ENCODE measurements at regions not wholly inside any gene's neighbourhood (a gene's known extent, or its start where the extent isn't known, plus 50 kb on each side); places are given as distances from the start of the nearest gene placed in this dataset.

DNA sequence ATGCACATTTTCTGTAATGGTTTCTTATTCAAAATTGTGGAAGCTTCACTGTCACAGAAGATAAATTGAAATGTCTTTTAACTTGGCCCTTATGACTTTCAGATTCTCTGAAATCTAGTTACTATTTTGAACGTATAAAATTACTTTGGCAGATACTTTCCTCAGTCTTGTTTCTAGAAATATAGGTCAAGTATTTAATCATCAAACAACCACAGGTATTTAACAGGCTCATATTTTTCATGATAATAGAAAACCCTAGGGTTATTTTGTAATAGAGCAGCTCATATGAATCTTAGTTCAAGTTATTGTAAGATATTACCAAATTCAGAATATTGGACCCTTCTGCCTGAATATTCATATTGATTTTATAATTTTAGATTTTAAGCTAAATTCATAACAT is 236.0 kb upstream of the CDH18 start:
- DNase-seq (ENCODE audit: extremely low spot score): no peak
- CTCF ChIA-PET: no interaction called here
- TF ChIP-seq SUZ12 (IDR thresholded peaks at IDR 0.05) (no peak), L3MBTL2 (conservative IDR thresholded peaks at IDR 0.05) (no peak), ELF4 (IDR thresholded peaks at IDR 0.05) (no peak), HDGF (IDR thresholded peaks at IDR 0.05; ENCODE audit: borderline replicate concordance) (no peak), FOXA1 (IDR thresholded peaks at IDR 0.05) (no peak), FOXM1 (IDR thresholded peaks at IDR 0.05; ENCODE audit: borderline replicate concordance) (no peak), TARDBP (IDR thresholded peaks at IDR 0.05) (no peak), CTBP1 (IDR thresholded peaks at IDR 0.05; ENCODE audit: borderline replicate concordance) (no peak), ZNF384 (IDR thresholded peaks at IDR 0.05) (no peak), SP1 (IDR thresholded peaks at IDR 0.05) (no peak), PKNOX1 (IDR thresholded peaks at IDR 0.05) (no peak), FOXK2 (IDR thresholded peaks at IDR 0.05) (no peak), LEF1 (IDR thresholded peaks at IDR 0.05; ENCODE audit: borderline replicate concordance) (no peak), ARNT (IDR thresholded peaks at IDR 0.05) (no peak), BHLHE40 (IDR thresholded peaks at IDR 0.05; ENCODE audit: borderline replicate concordance) (no peak)
- POLR2A ChIA-PET: no interaction called here

DNA sequence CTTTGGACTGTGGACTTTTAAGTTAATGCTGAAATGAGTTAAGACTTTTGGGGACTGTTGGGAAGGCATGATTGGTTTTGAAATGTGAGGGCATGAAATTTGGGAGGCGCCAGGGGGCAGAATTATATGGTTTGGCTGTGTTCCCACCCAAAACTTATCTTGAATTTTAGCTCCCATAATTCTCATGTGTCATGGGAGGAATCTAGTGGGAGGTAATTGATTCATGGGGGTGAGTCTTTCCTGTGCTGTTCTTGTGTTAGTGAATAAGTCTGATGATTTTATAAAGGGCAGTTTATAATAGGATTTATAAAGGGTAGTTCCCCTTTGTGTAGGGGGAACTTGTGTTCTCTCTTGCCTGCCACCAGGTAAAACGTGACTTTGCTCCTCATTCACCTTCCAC is 235.5 kb upstream of the CDH18 start:
- POLR2A ChIA-PET: no interaction called here
- TF ChIP-seq BHLHE40 (IDR thresholded peaks at IDR 0.05; ENCODE audit: borderline replicate concordance): no peak
- TF ChIP-seq FOXM1 (IDR thresholded peaks at IDR 0.05; ENCODE audit: borderline replicate concordance): no peak
- no peak for TF ChIP-seq HDGF (IDR thresholded peaks at IDR 0.05; ENCODE audit: borderline replicate concordance)
- no peak for TF ChIP-seq TARDBP (IDR thresholded peaks at IDR 0.05)
- no peak for TF ChIP-seq LEF1 (IDR thresholded peaks at IDR 0.05; ENCODE audit: borderline replicate concordance)
- no peak for TF ChIP-seq PKNOX1 (IDR thresholded peaks at IDR 0.05)
- TF ChIP-seq ELF4 (IDR thresholded peaks at IDR 0.05): no peak
- TF ChIP-seq NFRKB (IDR thresholded peaks at IDR 0.05): no peak
- TF ChIP-seq SUZ12 (IDR thresholded peaks at IDR 0.05): no peak
- TF ChIP-seq ZNF384 (IDR thresholded peaks at IDR 0.05): no peak
- DNase-seq (ENCODE audit: extremely low spot score): no peak
- CTCF ChIA-PET: no interaction called here

- DNase-seq (ENCODE audit: extremely low spot score): no peak
- CTCF ChIA-PET: no interaction called here
- POLR2A ChIA-PET: no interaction called here
- TF ChIP-seq SUZ12 (IDR thresholded peaks at IDR 0.05): no peak
- no peak for TF ChIP-seq SP1 (IDR thresholded peaks at IDR 0.05)
- TF ChIP-seq ZNF384 (IDR thresholded peaks at IDR 0.05): no peak
- no peak for TF ChIP-seq LEF1 (IDR thresholded peaks at IDR 0.05; ENCODE audit: borderline replicate concordance)
- no peak for TF ChIP-seq BHLHE40 (IDR thresholded peaks at IDR 0.05; ENCODE audit: borderline replicate concordance)
- TF ChIP-seq TARDBP (IDR thresholded peaks at IDR 0.05): no peak
- no peak for TF ChIP-seq L3MBTL2 (conservative IDR thresholded peaks at IDR 0.05)
- no peak for TF ChIP-seq FOXM1 (IDR thresholded peaks at IDR 0.05; ENCODE audit: borderline replicate concordance)
- no peak for TF ChIP-seq CTBP1 (IDR thresholded peaks at IDR 0.05; ENCODE audit: borderline replicate concordance)
- TF ChIP-seq HDGF (IDR thresholded peaks at IDR 0.05; ENCODE audit: borderline replicate concordance): no peak
- TF ChIP-seq FOXA1 (IDR thresholded peaks at IDR 0.05): no peak
- no peak for TF ChIP-seq ELF4 (IDR thresholded peaks at IDR 0.05)
- no peak for TF ChIP-seq ARNT (IDR thresholded peaks at IDR 0.05)
- no peak for TF ChIP-seq NFRKB (IDR thresholded peaks at IDR 0.05)
Measured at GRCh38 chr5:20215257-20215656, 227.3 kb upstream of the CDH18 start.

DNA sequence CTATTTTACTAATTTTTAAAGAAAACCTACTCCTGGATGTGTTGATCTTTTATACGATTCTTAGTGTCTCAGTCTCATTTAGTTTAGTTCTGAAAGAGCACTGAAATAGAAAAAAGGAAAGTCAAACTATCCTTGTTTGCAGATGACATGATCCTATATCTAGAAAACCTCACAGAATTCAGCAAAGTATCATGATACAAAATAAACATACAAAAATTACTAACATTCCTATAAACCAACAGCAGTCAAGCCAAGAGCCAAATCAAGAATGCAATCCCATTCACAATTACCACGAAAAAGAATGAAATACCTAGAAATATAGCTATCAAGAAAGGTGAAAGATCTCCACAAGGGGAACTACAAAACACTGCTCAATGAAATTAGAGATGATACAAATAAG is 225.8 kb upstream of the CDH18 start:
- POLR2A ChIA-PET: no interaction called here
- no peak for DNase-seq (ENCODE audit: extremely low spot score)
- CTCF ChIA-PET: no interaction called here
- TF ChIP-seq BHLHE40 (IDR thresholded peaks at IDR 0.05; ENCODE audit: borderline replicate concordance) (no peak), SUZ12 (IDR thresholded peaks at IDR 0.05) (no peak), FOXM1 (IDR thresholded peaks at IDR 0.05; ENCODE audit: borderline replicate concordance) (no peak), ARNT (IDR thresholded peaks at IDR 0.05) (no peak), L3MBTL2 (conservative IDR thresholded peaks at IDR 0.05) (no peak), LEF1 (IDR thresholded peaks at IDR 0.05; ENCODE audit: borderline replicate concordance) (no peak), TARDBP (IDR thresholded peaks at IDR 0.05) (no peak), SP1 (IDR thresholded peaks at IDR 0.05) (no peak), PKNOX1 (IDR thresholded peaks at IDR 0.05) (no peak), CTBP1 (IDR thresholded peaks at IDR 0.05; ENCODE audit: borderline replicate concordance) (no peak), ZNF384 (IDR thresholded peaks at IDR 0.05) (no peak), ELF4 (IDR thresholded peaks at IDR 0.05) (no peak), FOXA1 (IDR thresholded peaks at IDR 0.05) (no peak), HDGF (IDR thresholded peaks at IDR 0.05; ENCODE audit: borderline replicate concordance) (no peak), NFRKB (IDR thresholded peaks at IDR 0.05) (no peak), FOXK2 (IDR thresholded peaks at IDR 0.05) (no peak)

- TF ChIP-seq CTBP1 (IDR thresholded peaks at IDR 0.05; ENCODE audit: borderline replicate concordance): no peak
- TF ChIP-seq ARNT (IDR thresholded peaks at IDR 0.05): no peak
- CTCF ChIA-PET: no interaction called here
- POLR2A ChIA-PET: no interaction called here
- DNase-seq (ENCODE audit: extremely low spot score): no peak
Measured at GRCh38 chr5:20212701-20213100, 224.7 kb upstream of the CDH18 start.

- ChIA-PET POLR2A (no interaction called here), CTCF (no interaction called here)
- no peak for DNase-seq (ENCODE audit: extremely low spot score)
- no peak for TF ChIP-seq SUZ12 (IDR thresholded peaks at IDR 0.05)
- TF ChIP-seq ARNT (IDR thresholded peaks at IDR 0.05): no peak
- no peak for TF ChIP-seq L3MBTL2 (conservative IDR thresholded peaks at IDR 0.05)
- TF ChIP-seq TARDBP (IDR thresholded peaks at IDR 0.05): no peak
- TF ChIP-seq FOXA1 (IDR thresholded peaks at IDR 0.05): no peak
- TF ChIP-seq FOXK2 (IDR thresholded peaks at IDR 0.05): no peak
- TF ChIP-seq CTBP1 (IDR thresholded peaks at IDR 0.05; ENCODE audit: borderline replicate concordance): no peak
- no peak for TF ChIP-seq BHLHE40 (IDR thresholded peaks at IDR 0.05; ENCODE audit: borderline replicate concordance)
- no peak for TF ChIP-seq ELF4 (IDR thresholded peaks at IDR 0.05)
- TF ChIP-seq NFRKB (IDR thresholded peaks at IDR 0.05): no peak
- no peak for TF ChIP-seq SP1 (IDR thresholded peaks at IDR 0.05)
- no peak for TF ChIP-seq ZNF384 (IDR thresholded peaks at IDR 0.05)
- TF ChIP-seq FOXM1 (IDR thresholded peaks at IDR 0.05; ENCODE audit: borderline replicate concordance): no peak
Measured at GRCh38 chr5:20166456-20166855, 178.5 kb upstream of the CDH18 start.
